HG03280 (cell line): ENCODE measurements at regions not wholly inside any gene's neighbourhood (a gene's known extent, or its start where the extent isn't known, plus 50 kb on each side); places are given as distances from the start of the nearest gene placed in this dataset.
"Not testable (repeated sequence)": the region's sequence is repeated elsewhere in the genome, so short reads cannot be mapped to it uniquely, and the experiment has no call there.

Source experiments
- ATAC-seq: cut with Tn5 transposase; IDR thresholded peaks from one replicate; pipeline ENCODE4 v1.9.1; 2021; ENCODE audit warnings: mild to moderate bottlenecking, moderate library complexity; ENCODE audit not compliant: unreplicated experiment

- no peak for ATAC-seq
Measured at GRCh38 chr12:75710361-75711069, 199.1 kb upstream of the KRR1 start.

- ATAC-seq = no peak
Measured at GRCh38 chr12:75709503-75709902, 198.1 kb upstream of the KRR1 start.

GRCh38 chr12:75708802-75709201 lies 197.4 kb upstream of the KRR1 start:
- ATAC-seq = no peak

- ATAC-seq = no peak
Measured at GRCh38 chr12:75707983-75708382, 196.6 kb upstream of the KRR1 start.

GRCh38 chr12:75706786-75707605 lies 195.6 kb upstream of the KRR1 start:
- no peak for ATAC-seq

- no peak for ATAC-seq
Measured at GRCh38 chr12:75705749-75706711, 194.6 kb upstream of the KRR1 start.

GRCh38 chr12:75704664-75705063 lies 193.3 kb upstream of the KRR1 start:
- no peak for ATAC-seq

GRCh38 chr12:75704208-75704607 lies 192.8 kb upstream of the KRR1 start:
- ATAC-seq = no peak

GRCh38 chr12:75703131-75703530 lies 191.7 kb upstream of the KRR1 start:
- no peak for ATAC-seq

- no peak for ATAC-seq
Measured at GRCh38 chr12:75702477-75703093, 191.2 kb upstream of the KRR1 start.

- ATAC-seq = no peak
Measured at GRCh38 chr12:75701859-75702258, 190.4 kb upstream of the KRR1 start.

GRCh38 chr12:75699728-75700496 lies 188.5 kb upstream of the KRR1 start:
- ATAC-seq = no peak

- no peak for ATAC-seq
Measured at GRCh38 chr12:75699251-75699650, 187.8 kb upstream of the KRR1 start.

- ATAC-seq = no peak
Measured at GRCh38 chr12:75698052-75698451, 186.6 kb upstream of the KRR1 start.

GRCh38 chr12:75695926-75696325 lies 184.5 kb upstream of the KRR1 start:
- no peak for ATAC-seq

GRCh38 chr12:75694534-75695268 lies 183.3 kb upstream of the KRR1 start:
- ATAC-seq = no peak

GRCh38 chr12:75692876-75693275 lies 181.5 kb upstream of the KRR1 start:
- ATAC-seq = no peak

- no peak for ATAC-seq
Measured at GRCh38 chr12:75690296-75690955, 179.0 kb upstream of the KRR1 start.

GRCh38 chr12:75686233-75686632 lies 174.8 kb upstream of the KRR1 start:
- ATAC-seq = not testable (repeated sequence)
